Bronchial epithelial cell (primary cell): ENCODE measurements at regions not wholly inside any gene's neighbourhood (a gene's known extent, or its start where the extent isn't known, plus 50 kb on each side); places are given as distances from the start of the nearest gene placed in this dataset.

Experiments used
- DNase-seq: peaks from one replicate; pipeline ENCODE4 v3.0.0-alpha.2; 2010; ENCODE audit warnings: low read depth
- FAIRE-seq: peaks from 2 replicates; lab custom pipeline; 2011; peaks lifted over from hg19 to GRCh38; lab: Jason Lieb, UNC
- H3K27me3 ChIP-seq: 2 replicates; pipeline ENCODE4 v1.5.1; 2011; ENCODE audit warnings: low read length; ENCODE audit not compliant: control insufficient read depth, insufficient read depth
- H3K36me3 ChIP-seq: 2 replicates; pipeline ENCODE4 v1.5.1; 2011; ENCODE audit warnings: low read length; ENCODE audit not compliant: control insufficient read depth, insufficient read depth
- H3K4me3 ChIP-seq: 2 replicates; pipeline ENCODE4 v1.5.1; 2011; ENCODE audit warnings: mild to moderate bottlenecking, low read depth, low read length, control low read depth
- TF ChIP-seq, protein P1 (sequence below): IDR thresholded peaks from 2 replicates; pipeline ENCODE4 v1.5.1; 2011; ENCODE audit warnings: mild to moderate bottlenecking, moderate library complexity, low read length, control low read depth, inconsistent platforms; ENCODE audit not compliant: insufficient read depth, severe bottlenecking

DNA sequence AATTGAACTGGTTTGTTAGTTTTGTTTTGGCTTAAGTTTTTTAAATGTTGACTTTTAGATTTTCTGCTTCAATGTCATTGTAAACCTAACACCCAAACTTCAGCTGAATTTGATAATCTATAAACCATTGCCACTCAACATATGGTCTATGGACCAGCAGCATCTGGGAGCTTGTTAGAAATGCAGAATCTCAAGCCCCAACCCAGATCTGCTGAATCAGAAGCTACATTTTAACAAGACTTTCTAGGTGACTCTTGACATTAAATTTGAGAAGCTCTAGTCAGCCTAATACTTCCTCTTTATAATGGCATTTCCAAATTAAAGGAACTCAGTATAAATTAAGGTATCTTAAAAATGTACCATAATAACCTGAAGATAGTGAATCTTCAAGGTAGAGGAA is 96.5 kb upstream of the THRB start:
- no peak overlapping the region for H3K4me3 ChIP-seq
- FAIRE-seq (no peak), DNase-seq (no peak)
- TF ChIP-seq, protein P1, sequence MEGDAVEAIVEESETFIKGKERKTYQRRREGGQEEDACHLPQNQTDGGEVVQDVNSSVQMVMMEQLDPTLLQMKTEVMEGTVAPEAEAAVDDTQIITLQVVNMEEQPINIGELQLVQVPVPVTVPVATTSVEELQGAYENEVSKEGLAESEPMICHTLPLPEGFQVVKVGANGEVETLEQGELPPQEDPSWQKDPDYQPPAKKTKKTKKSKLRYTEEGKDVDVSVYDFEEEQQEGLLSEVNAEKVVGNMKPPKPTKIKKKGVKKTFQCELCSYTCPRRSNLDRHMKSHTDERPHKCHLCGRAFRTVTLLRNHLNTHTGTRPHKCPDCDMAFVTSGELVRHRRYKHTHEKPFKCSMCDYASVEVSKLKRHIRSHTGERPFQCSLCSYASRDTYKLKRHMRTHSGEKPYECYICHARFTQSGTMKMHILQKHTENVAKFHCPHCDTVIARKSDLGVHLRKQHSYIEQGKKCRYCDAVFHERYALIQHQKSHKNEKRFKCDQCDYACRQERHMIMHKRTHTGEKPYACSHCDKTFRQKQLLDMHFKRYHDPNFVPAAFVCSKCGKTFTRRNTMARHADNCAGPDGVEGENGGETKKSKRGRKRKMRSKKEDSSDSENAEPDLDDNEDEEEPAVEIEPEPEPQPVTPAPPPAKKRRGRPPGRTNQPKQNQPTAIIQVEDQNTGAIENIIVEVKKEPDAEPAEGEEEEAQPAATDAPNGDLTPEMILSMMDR = no peak
- no peaks in the 10 kb centered on the region for H3K36me3 ChIP-seq
- H3K27me3 ChIP-seq = no peaks in the 10 kb centered on the region

DNA sequence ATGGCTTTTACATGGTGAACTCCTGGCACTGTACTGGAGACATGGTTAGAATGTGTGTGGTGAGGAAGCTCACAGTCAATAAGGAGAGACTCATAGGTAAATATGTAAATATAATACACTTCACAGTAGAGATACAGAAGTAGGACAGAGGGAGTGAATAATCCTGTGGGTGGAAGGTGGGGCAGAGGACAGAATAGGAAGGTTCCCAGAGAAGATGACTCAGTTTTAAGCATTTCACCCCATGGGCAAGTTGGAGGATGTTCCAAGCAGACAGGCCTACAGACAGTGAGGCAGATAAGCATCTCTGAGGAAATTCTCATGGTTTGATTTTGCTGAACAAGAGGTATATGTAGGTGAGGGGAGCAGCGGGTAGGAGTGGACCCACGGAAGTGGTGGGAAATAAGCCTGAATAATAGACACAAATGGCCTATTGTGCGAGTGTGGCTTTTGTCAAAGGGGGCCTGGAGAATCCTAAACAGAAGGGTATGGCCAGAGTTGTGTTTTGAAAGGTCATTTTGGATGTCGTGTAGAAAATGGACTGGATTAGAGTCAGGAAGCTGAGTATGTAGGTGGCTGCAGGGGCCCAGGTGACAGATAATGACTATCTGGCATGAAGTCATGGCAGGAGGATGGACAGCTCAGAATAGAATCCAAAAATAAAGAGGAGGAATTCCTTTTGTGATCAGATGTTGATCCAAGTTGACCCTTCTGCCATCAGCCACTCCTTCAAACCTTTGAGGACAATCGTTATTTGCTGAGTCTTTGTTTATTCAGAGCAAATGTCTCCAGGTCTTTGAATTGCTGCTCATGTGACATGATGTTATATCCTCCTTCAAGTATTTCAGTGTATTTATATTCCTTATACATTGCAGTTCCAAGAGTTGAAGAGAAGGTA is 97.3 kb upstream of the THRB start:
- FAIRE-seq = peak; percentile 96

DNA sequence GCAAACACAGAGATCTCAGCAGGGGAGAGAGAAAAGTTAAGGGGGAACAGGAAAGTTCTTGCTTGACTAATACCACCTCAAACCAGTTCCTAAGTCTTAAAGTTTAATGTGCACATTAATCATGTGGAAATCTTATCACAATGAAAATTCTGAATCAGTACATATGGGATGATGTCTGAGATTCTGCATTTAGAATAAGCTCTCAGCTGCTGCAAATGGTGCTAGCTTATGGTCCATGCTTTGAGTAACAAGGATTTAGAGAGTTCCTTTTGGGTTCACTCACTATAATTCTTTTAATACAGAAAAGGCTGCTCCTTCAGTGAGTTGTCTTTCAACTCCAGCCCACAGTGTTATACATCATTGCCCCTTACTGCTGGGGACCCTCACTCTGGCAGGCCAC is 99.5 kb upstream of the THRB start:
- H3K36me3 ChIP-seq = no peaks in the 10 kb centered on the region
- H3K4me3 ChIP-seq = no peak overlapping the region
- FAIRE-seq (no peak), DNase-seq (no peak)
- TF ChIP-seq, protein P1 = no peak
- no peaks in the 10 kb centered on the region for H3K27me3 ChIP-seq

More for the DNA sequence above, 97.3 kb upstream of the THRB start:
- peak; percentile 99 for DNase-seq
- TF ChIP-seq, protein P1 = no peak
- Histone ChIP-seq H3K36me3 (no peaks in the 10 kb centered on the region), H3K4me3 (no peak overlapping the region), H3K27me3 (no peaks in the 10 kb centered on the region)

DNA sequence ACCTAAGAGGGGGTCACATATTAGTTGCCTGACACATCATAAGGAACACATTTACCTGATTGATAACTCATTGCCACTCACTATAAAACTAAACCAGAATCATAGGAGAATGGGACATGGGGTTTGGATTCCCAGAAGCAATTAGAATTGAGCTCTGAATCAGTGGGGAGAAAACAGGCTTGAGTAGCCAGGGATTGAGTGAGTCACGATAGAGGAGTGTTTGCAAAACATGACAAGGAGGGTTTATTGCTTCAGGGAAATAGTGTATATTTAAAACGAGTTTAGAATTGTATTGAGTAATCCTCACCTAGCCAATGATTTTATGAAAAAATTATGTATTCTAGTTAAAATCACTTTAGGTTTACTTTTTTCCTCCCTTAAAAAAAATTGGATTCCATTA is 101.1 kb upstream of the THRB start:
- FAIRE-seq (peak; percentile 55), DNase-seq (peak; percentile 96)
- no peaks in the 10 kb centered on the region for H3K36me3 ChIP-seq

DNA sequence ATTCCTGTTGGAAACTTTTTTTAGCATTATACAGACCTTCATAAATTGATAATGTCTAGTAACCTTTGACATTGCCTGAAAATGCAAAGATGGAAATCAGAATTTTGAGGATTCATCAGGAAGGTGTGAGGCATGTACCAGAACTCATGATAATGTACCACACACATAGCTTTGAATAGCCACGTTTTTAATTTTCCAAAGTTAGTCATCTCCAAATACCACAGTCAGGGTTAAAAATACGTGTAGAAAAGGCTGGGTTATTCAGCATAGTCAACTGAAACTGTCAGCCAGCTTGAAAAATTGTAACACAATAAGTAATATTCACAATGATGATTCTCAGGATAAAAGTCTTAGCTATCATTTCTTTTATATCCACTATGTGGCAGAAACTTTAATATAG is 102.0 kb upstream of the THRB start:
- DNase-seq (peak; percentile 79), FAIRE-seq (no peak)
- H3K36me3 ChIP-seq = no peaks in the 10 kb centered on the region
- H3K4me3 ChIP-seq = no peak overlapping the region
- no peaks in the 10 kb centered on the region for H3K27me3 ChIP-seq
- TF ChIP-seq, protein P1 = no peak

More for the DNA sequence above, 101.1 kb upstream of the THRB start:
- H3K27me3 ChIP-seq = no peaks in the 10 kb centered on the region
- H3K4me3 ChIP-seq = no peak overlapping the region
- TF ChIP-seq, protein P1 = no peak
